BJ (cell line): ENCODE measurements at regions not wholly inside any gene's neighbourhood (a gene's known extent, or its start where the extent isn't known, plus 50 kb on each side); places are given as distances from the start of the nearest gene placed in this dataset.

Experiments used
- CTCF ChIA-PET: fragments of 350-600 bp; formaldehyde crosslinking; extraction: SDS; loops from one replicate; lab custom pipeline; 2021; ENCODE audit warnings: antibody characterized with exemption, inconsistent platforms; lab: Yijun Ruan, JAX
- POLR2A ChIA-PET: fragments of 300-600 bp; sonication (Branson Sonifier 250); formaldehyde crosslinking; extraction: SDS; loops from one replicate; lab custom pipeline; 2021; ENCODE audit warnings: antibody characterized with exemption; lab: Charles Lee
- DNase-seq: peaks from one replicate; pipeline ENCODE4 v3.0.0-alpha.2; 2011; ENCODE audit warnings: low read depth
- H3K27me3 ChIP-seq: 2 replicates; pipeline ENCODE4 v1.6.0; 2011; ENCODE audit warnings: low read length; ENCODE audit not compliant: control insufficient read depth, insufficient read depth
- H3K36me3 ChIP-seq: 2 replicates; pipeline ENCODE4 v1.5.1; 2011; ENCODE audit warnings: low read length; ENCODE audit not compliant: control insufficient read depth, insufficient read depth
- H3K4me3 ChIP-seq: 2 replicates; pipeline ENCODE4 v1.5.1; 2011; ENCODE audit warnings: low read depth, mild to moderate bottlenecking, control low read depth, low read length
- CTCF ChIP-seq: IDR thresholded peaks from 2 replicates; pipeline ENCODE4 v1.5.1; 2011; ENCODE audit warnings: low read depth, mild to moderate bottlenecking, control low read depth, inconsistent platforms, low read length, moderate library complexity; ENCODE audit not compliant: insufficient read depth

GRCh38 chr14:106776395-106776983 is 1250.1 kb downstream of the TMEM121 start:
- no peak for DNase-seq
- no peaks in the 10 kb centered on the region for H3K36me3 ChIP-seq
- TF ChIP-seq CTCF = no peak
- H3K27me3 ChIP-seq = no peaks in the 10 kb centered on the region
- H3K4me3 ChIP-seq = no peak overlapping the region
- ChIA-PET CTCF (no interaction called here), POLR2A (no interaction called here)

GRCh38 chr14:106778986-106779385 is 1252.6 kb downstream of the TMEM121 start:
- TF ChIP-seq CTCF = no peak
- no peak for DNase-seq
- H3K4me3 ChIP-seq = no peak overlapping the region
- no peaks in the 10 kb centered on the region for H3K27me3 ChIP-seq
- no peaks in the 10 kb centered on the region for H3K36me3 ChIP-seq
- ChIA-PET POLR2A (no interaction called here), CTCF (no interaction called here)

- TF ChIP-seq CTCF = no peak
- CTCF ChIA-PET = no interaction called here
- POLR2A ChIA-PET = no interaction called here
- no peaks in the 10 kb centered on the region for H3K27me3 ChIP-seq
- no peak for DNase-seq
- no peaks in the 10 kb centered on the region for H3K36me3 ChIP-seq
- H3K4me3 ChIP-seq = no peak overlapping the region
These were observed 1260.3 kb downstream of the TMEM121 start for GRCh38 chr14:106786697-106787096.

GRCh38 chr14:106787626-106788025 is 1261.2 kb downstream of the TMEM121 start:
- ChIA-PET POLR2A (no interaction called here), CTCF (no interaction called here)
- TF ChIP-seq CTCF = no peak
- H3K36me3 ChIP-seq = no peaks in the 10 kb centered on the region
- H3K4me3 ChIP-seq = no peak overlapping the region
- DNase-seq = no peak
- H3K27me3 ChIP-seq = no peaks in the 10 kb centered on the region

GRCh38 chr14:106788534-106788933 is 1262.2 kb downstream of the TMEM121 start:
- no peak for TF ChIP-seq CTCF
- DNase-seq = no peak
- no peaks in the 10 kb centered on the region for H3K27me3 ChIP-seq
- H3K36me3 ChIP-seq = no peaks in the 10 kb centered on the region
- H3K4me3 ChIP-seq = no peak overlapping the region
- CTCF ChIA-PET = no interaction called here
- POLR2A ChIA-PET = no interaction called here
